ENCODE measurements at regions not wholly inside any gene's neighbourhood (a gene's known extent, or its start where the extent isn't known, plus 50 kb on each side); places are given as distances from the start of the nearest gene placed in this dataset.

DNA sequence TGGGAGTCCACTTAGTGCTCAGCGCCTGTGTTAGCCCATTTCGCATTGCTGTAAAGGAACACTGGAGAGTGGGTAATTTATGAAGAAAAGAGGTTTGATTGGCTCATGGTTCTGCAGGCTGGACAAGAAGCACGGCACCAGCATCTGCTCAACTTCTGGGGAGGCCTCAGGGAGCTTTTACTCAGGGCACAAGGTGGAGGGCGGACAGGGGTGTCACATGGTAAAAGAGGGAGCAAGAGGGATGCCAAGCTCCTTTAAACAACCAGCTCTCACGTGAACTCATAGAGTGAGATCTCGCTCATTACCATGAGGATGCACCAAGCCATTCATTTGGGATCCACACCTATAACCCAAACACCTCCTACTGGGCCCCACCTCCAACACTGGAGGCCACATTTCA, 181.4 kb upstream of the TLE3 start:
- Mint-ChIP-seq H3K36me3 (ENCODE audit: low read depth) (no peaks in the 10 kb centered on the region), H3K9me3 (no peaks in the 10 kb centered on the region), H3K4me3 (no peak overlapping the region), H3K27me3 (ENCODE audit: low read depth) (no peaks in the 10 kb centered on the region), H3K4me1 (ENCODE audit: low read depth) (peaks cover 4% of the 10 kb centered on the region), H3K27ac (no peak overlapping the region)
- DNase-seq (ENCODE audit: low spot score): no peak

- Mint-ChIP-seq H3K36me3 (ENCODE audit: low read depth) (no peaks in the 10 kb centered on the region), H3K4me3 (no peak overlapping the region), H3K4me1 (ENCODE audit: low read depth) (peaks cover 4% of the 10 kb centered on the region), H3K27ac (no peak overlapping the region), H3K9me3 (no peaks in the 10 kb centered on the region), H3K27me3 (ENCODE audit: low read depth) (peaks cover 2% of the 10 kb centered on the region)
- no peak for DNase-seq (ENCODE audit: low spot score)
Observed at GRCh38 chr15:70278644-70279043, 180.9 kb upstream of the TLE3 start.

DNA sequence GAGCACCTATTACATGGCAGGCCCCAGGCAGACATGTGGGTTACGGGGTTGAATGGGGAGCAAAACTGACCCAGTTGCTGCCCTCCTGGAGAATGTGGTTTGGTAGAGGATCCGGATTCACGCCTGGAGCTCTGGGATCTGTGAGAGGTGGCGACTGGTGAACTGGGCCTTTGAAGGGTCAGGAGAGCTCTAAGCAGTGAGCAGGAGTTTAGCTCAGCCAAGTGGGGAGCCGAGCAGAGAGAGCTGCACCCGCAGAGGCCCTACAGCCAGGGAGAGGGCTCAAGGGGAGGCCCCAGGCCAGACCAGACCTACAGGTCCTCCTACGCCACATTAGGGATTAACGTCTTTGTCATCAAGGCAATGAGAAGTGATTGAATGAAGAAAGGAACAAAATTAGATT, 179.8 kb upstream of the TLE3 start:
- DNase-seq (ENCODE audit: low spot score): no peak
- no peak overlapping the region for H3K27ac Mint-ChIP-seq
- H3K36me3 Mint-ChIP-seq (ENCODE audit: low read depth): no peaks in the 10 kb centered on the region
- H3K27me3 Mint-ChIP-seq (ENCODE audit: low read depth): peaks cover 2% of the 10 kb centered on the region
- H3K4me3 Mint-ChIP-seq: no peak overlapping the region
- H3K9me3 Mint-ChIP-seq: no peaks in the 10 kb centered on the region
- H3K4me1 Mint-ChIP-seq (ENCODE audit: low read depth): peaks cover 4% of the 10 kb centered on the region

GRCh38 chr15:70276401-70276800, 178.7 kb upstream of the TLE3 start:
- Mint-ChIP-seq H3K36me3 (ENCODE audit: low read depth) (no peaks in the 10 kb centered on the region), H3K27ac (no peak overlapping the region), H3K4me1 (ENCODE audit: low read depth) (peaks cover 4% of the 10 kb centered on the region), H3K27me3 (ENCODE audit: low read depth) (peaks cover 2% of the 10 kb centered on the region), H3K9me3 (no peaks in the 10 kb centered on the region), H3K4me3 (no peak overlapping the region)
- DNase-seq (ENCODE audit: low spot score): no peak

DNA sequence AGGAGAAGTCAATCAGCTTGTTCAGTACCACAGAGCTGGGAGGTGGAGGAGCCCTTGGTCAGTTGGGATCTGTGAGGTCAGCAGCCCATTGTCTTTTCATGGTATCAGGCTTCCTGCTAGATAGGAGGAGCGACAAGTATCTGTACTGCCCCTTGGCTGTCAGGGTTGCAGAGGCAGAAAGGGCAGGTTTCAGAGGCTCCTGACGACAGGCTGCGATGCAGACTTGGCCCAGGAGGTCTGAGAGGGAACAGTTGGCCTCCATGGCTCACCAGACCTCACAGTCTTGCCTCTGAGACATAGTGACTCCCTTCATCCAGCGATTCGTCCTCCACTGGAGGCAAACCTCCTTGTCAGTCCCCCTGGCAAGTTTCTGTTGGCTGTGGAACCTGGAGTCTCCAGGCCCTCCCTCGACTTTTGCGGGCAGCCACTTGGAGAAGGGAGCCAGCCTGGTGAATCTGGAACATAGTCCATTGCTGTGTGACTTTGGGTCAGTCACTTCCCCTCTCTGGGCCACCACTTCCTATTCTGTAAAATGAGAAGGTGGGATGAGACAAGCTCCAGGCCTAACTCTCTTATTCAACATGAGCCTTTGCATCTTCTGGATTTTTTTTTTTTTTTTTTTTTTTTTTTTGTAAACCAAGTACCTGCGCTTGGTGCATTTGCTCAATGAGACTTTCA, 177.9 kb upstream of the TLE3 start:
- no peaks in the 10 kb centered on the region for H3K9me3 Mint-ChIP-seq
- peaks cover 2% of the 10 kb centered on the region for H3K27me3 Mint-ChIP-seq (ENCODE audit: low read depth)
- H3K27ac Mint-ChIP-seq: no peak overlapping the region
- no peaks in the 10 kb centered on the region for H3K36me3 Mint-ChIP-seq (ENCODE audit: low read depth)
- no peaks in the 10 kb centered on the region for H3K4me1 Mint-ChIP-seq (ENCODE audit: low read depth)
- DNase-seq (ENCODE audit: low spot score): no peak
- no peak overlapping the region for H3K4me3 Mint-ChIP-seq

GRCh38 chr15:70274908-70275307, 177.2 kb upstream of the TLE3 start:
- H3K9me3 Mint-ChIP-seq: no peaks in the 10 kb centered on the region

GRCh38 chr15:70274255-70274880, 176.7 kb upstream of the TLE3 start:
- Mint-ChIP-seq H3K4me3 (no peak overlapping the region), H3K36me3 (ENCODE audit: low read depth) (no peaks in the 10 kb centered on the region), H3K27ac (no peak overlapping the region), H3K4me1 (ENCODE audit: low read depth) (no peaks in the 10 kb centered on the region), H3K27me3 (ENCODE audit: low read depth) (peaks cover 9% of the 10 kb centered on the region), H3K9me3 (no peaks in the 10 kb centered on the region)
- DNase-seq (ENCODE audit: low spot score): no peak

More at GRCh38 chr15:70274908-70275307, 177.2 kb upstream of the TLE3 start:
- Mint-ChIP-seq H3K4me3 (no peak overlapping the region), H3K27me3 (ENCODE audit: low read depth) (peaks cover 3% of the 10 kb centered on the region), H3K4me1 (ENCODE audit: low read depth) (no peaks in the 10 kb centered on the region), H3K27ac (no peak overlapping the region), H3K36me3 (ENCODE audit: low read depth) (no peaks in the 10 kb centered on the region)
- no peak for DNase-seq (ENCODE audit: low spot score)

- Mint-ChIP-seq H3K9me3 (no peaks in the 10 kb centered on the region), H3K27me3 (ENCODE audit: low read depth) (peaks cover 11% of the 10 kb centered on the region), H3K4me3 (no peak overlapping the region), H3K36me3 (ENCODE audit: low read depth) (no peaks in the 10 kb centered on the region), H3K4me1 (ENCODE audit: low read depth) (no peaks in the 10 kb centered on the region), H3K27ac (no peak overlapping the region)
- DNase-seq (ENCODE audit: low spot score): no peak
Observed at GRCh38 chr15:70273808-70274207, 176.1 kb upstream of the TLE3 start.

- Mint-ChIP-seq H3K36me3 (ENCODE audit: low read depth) (no peaks in the 10 kb centered on the region), H3K27ac (no peak overlapping the region)
- no peak for DNase-seq (ENCODE audit: low spot score)
Observed at GRCh38 chr15:70272565-70273355, 175.0 kb upstream of the TLE3 start.

GRCh38 chr15:70271422-70272088, 173.8 kb upstream of the TLE3 start:
- H3K27ac Mint-ChIP-seq: no peak overlapping the region
- peaks cover 2% of the 10 kb centered on the region for H3K4me1 Mint-ChIP-seq (ENCODE audit: low read depth)
- DNase-seq (ENCODE audit: low spot score): no peak
- peaks cover 31% of the 10 kb centered on the region for H3K27me3 Mint-ChIP-seq (ENCODE audit: low read depth)
- H3K36me3 Mint-ChIP-seq (ENCODE audit: low read depth): no peaks in the 10 kb centered on the region
- no peak overlapping the region for H3K4me3 Mint-ChIP-seq
- H3K9me3 Mint-ChIP-seq: no peaks in the 10 kb centered on the region

More at GRCh38 chr15:70272565-70273355, 175.0 kb upstream of the TLE3 start:
- Mint-ChIP-seq H3K9me3 (no peaks in the 10 kb centered on the region), H3K27me3 (ENCODE audit: low read depth) (peaks cover 19% of the 10 kb centered on the region), H3K4me3 (no peak overlapping the region), H3K4me1 (ENCODE audit: low read depth) (no peaks in the 10 kb centered on the region)

DNA sequence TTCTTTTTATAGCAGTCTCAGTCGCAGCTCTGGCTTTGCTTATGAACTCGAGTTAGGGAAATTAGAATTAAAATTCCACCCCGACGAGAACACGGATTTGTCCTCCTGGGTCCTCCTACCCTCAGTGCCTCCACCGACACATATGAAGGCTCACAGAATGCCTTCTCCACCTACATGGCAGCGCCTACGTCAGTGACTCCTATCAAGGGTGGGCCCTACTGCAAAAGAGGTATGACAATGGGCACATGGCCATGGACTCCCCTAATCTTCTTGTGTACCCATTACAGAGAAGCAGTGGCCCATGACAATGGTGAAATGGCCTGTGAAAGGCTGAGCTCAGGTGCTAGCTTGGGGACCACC, 173.0 kb upstream of the TLE3 start:
- H3K27me3 Mint-ChIP-seq (ENCODE audit: low read depth): peaks cover 39% of the 10 kb centered on the region
- DNase-seq (ENCODE audit: low spot score): no peak
- H3K4me1 Mint-ChIP-seq (ENCODE audit: low read depth): peaks cover 2% of the 10 kb centered on the region
- H3K9me3 Mint-ChIP-seq: no peaks in the 10 kb centered on the region
- no peaks in the 10 kb centered on the region for H3K36me3 Mint-ChIP-seq (ENCODE audit: low read depth)
- H3K4me3 Mint-ChIP-seq: no peak overlapping the region
- H3K27ac Mint-ChIP-seq: no peak overlapping the region

DNA sequence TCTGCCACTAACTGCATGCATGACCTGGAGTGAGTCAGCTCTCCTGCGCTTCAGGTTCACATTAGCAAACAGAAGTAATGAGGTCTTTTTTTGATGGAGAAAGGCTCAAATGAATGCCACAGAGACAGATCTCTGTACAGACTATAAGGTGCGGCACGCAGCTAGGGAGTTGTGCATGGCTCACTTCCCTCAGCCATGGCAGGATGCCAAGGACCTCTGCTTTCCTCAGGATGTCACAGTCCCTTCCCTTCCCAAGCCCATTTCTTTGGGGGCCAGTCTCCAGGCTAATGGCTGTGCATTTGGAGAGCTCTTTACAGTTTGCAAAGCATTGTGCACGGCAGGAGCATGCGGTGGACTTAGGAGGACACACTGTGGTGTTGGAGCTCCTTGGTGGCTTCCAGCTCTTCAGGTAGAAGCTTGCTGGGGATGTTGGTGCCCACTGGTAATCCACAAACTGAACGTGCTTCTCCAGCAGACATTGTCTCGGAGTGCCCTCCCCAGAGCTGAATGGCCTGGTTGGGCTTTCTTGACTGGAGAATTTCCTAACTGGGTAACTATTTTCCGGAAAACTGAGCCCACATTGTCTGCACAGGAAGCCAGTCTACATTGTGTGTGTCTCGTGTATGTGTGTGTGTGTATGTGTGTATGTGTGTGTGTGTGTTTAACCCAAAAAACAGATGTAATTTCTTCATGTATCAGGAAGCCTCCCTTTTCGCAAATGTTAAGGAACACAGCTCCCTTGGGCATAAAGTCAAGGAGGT, 172.5 kb upstream of the TLE3 start:
- Mint-ChIP-seq H3K27me3 (ENCODE audit: low read depth) (peaks cover 39% of the 10 kb centered on the region), H3K4me3 (no peak overlapping the region), H3K27ac (no peak overlapping the region), H3K4me1 (ENCODE audit: low read depth) (peaks cover 2% of the 10 kb centered on the region), H3K9me3 (no peaks in the 10 kb centered on the region), H3K36me3 (ENCODE audit: low read depth) (no peaks in the 10 kb centered on the region)
- no peak for DNase-seq (ENCODE audit: low spot score)

GRCh38 chr15:70269311-70269911, 171.7 kb upstream of the TLE3 start:
- H3K4me3 Mint-ChIP-seq: no peak overlapping the region
- no peak for DNase-seq (ENCODE audit: low spot score)
- peaks cover 39% of the 10 kb centered on the region for H3K27me3 Mint-ChIP-seq (ENCODE audit: low read depth)
- H3K4me1 Mint-ChIP-seq (ENCODE audit: low read depth): peaks cover 2% of the 10 kb centered on the region
- no peaks in the 10 kb centered on the region for H3K9me3 Mint-ChIP-seq
- no peaks in the 10 kb centered on the region for H3K36me3 Mint-ChIP-seq (ENCODE audit: low read depth)
- H3K27ac Mint-ChIP-seq: no peak overlapping the region
